ENCODE measurements at regions not wholly inside any gene's neighbourhood (a gene's known extent, or its start where the extent isn't known, plus 50 kb on each side); places are given as distances from the start of the nearest gene placed in this dataset.
"Not testable (repeated sequence)": the region's sequence is repeated elsewhere in the genome, so short reads cannot be mapped to it uniquely, and the experiment has no call there.

DNA sequence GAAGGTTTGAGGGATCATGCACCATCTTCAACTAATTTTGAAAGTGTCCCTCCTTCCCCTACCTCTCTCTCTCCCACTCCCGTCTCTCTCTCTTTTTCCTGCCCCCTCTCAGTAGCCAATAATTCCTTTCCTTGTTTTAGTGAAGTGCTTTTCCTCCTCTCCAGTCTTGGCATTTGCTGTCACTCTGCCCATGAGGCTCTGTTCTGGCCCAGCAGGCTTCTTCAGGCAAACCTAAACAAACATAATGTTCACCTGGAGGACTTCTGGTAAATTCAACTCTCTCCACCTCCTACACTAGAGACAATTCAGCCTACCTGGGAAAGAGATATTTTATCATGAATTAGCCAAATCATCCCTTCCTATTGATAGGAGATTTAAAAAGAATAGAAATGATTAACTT is 86.6 kb upstream of the ADRA1D start:
- no peak for DNase-seq

DNA sequence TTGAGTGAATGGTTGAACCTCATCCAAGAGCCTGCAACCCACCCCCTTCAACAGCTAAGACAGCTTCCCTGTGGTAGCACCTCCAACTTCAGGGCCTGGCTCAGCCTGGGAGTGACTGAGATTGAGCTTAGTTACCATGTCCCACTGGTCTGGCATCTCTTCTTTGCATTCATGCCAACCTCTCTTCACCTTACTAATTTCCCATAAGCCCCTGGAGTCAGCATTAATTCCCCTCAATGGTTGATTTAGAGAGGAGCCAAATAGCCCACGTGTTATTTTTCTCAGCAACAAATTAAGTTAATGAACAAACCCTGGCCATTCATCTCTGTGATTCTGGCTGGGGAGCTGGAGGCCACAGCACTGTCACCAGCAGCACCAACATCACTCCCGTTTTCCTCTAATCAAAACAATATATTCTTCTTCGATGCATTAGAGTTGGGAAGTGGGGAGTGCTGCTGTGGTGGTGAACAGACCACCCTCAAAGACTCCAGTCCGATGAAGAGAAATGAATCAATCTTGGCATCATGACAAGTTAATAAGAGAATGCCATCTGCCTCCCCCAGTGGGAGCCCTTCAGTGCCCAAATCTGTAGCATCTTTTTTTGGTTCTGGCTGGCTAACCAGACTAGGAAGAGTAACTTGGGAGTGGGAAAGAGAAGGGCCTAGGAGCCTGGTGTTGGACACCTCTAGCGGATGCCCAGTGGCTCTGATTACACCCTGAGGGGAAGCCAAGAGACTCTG is 83.2 kb upstream of the ADRA1D start:
- no peak for DNase-seq

DNA sequence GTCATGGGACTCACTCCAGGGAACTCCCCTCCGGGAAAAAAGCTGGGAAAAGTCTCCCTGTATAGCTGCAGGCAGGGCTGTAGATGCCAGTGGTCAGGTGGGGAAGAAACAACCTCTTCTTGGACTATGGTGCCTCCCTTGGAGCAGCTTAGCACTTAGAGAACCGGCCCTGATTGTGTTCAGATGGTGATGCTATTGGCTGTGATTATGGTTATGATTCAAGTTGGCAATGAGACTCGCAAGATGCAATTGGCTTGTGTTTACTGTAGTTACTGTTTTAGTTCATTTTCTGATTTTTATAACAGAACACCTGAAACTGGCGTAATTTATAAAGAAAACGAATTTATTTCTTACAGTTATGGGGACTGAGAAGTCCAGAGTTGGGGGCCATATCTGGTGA is 80.9 kb upstream of the ADRA1D start:
- DNase-seq, result no peak

GRCh38 chr20:4329232-4329631 is 80.1 kb upstream of the ADRA1D start:
- no peak for DNase-seq

GRCh38 chr20:4328541-4328940 is 79.5 kb upstream of the ADRA1D start:
- DNase-seq, result no peak

GRCh38 chr20:4327956-4328355 is 78.9 kb upstream of the ADRA1D start:
- DNase-seq, result no peak

- peak; percentile 52 to 68 for DNase-seq
Observed at GRCh38 chr20:4326195-4327065, 77.3 kb upstream of the ADRA1D start.

GRCh38 chr20:4325548-4326187 is 76.6 kb upstream of the ADRA1D start:
- DNase-seq, result no peak

DNA sequence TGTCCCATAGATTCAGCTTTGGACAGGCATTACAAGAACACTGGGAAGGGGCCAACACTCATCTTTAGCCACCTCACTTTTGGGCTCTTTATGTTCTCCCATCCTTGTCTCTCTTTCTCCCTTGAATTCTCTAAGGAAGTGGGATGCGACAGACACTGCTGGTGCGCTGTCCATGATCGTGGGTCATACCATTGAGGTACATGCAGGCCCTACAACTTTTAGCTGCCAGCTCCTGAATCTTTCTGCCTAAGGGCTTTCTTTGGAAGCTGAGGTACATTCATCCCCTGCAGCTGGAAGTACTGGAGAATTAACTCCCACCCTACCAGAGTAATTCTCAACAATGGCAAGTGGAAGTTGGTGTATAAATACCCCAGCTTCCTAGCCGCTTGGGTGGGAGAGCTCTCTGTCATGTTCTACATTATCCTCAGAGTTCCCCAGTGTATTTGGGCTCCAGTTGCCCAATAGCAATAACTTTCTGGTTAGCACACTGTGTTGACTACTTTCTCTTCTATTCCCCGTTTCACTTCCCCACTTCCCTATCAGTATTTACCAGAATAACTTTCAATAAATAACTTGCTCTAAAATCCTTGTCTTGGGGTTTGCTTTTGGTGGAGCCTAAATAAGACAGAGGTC is 75.6 kb upstream of the ADRA1D start:
- DNase-seq, result peak; percentile 71 to 77

DNA sequence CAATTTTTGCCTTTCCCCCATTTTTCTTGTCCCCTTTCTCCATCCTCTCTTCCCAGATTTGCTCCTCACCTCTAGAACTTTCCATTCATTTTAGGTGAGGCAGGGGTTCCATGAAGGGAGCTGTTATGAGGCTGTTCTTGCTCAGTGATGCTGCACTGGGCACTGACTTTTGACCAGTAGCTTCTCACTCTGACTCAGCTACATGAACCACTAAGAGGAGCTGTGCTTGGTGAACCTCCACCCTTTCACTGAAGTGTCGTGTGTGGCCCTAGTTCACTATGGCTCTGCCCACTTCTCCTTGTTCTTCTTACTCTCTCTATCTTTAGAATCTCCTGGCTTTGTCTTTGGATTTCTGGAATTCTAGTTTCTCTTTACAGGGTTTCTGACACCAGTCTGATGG is 73.4 kb upstream of the ADRA1D start:
- DNase-seq, result no peak

DNA sequence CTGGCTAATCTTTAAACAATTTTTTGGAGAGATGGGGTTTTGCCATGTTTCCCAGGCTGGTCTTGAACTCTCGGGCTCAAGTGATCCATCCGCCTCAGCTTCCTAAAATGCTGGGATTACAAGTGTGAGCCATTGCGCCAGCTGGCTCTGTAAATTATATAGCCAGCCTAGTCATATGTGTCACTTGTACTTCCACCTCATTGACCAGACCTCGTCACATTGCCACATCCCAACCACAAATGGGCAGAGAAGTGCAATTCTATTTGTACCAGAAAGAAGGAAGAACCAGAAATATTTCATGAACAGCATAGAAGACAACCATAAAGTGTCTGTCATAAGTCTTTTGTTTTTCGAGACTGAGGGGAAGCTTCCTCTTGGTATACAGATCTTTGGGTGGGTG is 71.2 kb upstream of the ADRA1D start:
- peak; percentile 90 to 98 for DNase-seq

- no peak for DNase-seq
Observed at GRCh38 chr20:4318891-4319290, 69.8 kb upstream of the ADRA1D start.

GRCh38 chr20:4310616-4311015 is 61.5 kb upstream of the ADRA1D start:
- not testable (repeated sequence) for DNase-seq

- no peak for DNase-seq
Observed at GRCh38 chr20:4306206-4306605, 57.1 kb upstream of the ADRA1D start.

- no peak for DNase-seq
Observed at GRCh38 chr20:4305091-4305490, 56.0 kb upstream of the ADRA1D start.

- DNase-seq, result no peak
Observed at GRCh38 chr20:4304601-4305000, 55.5 kb upstream of the ADRA1D start.

DNA sequence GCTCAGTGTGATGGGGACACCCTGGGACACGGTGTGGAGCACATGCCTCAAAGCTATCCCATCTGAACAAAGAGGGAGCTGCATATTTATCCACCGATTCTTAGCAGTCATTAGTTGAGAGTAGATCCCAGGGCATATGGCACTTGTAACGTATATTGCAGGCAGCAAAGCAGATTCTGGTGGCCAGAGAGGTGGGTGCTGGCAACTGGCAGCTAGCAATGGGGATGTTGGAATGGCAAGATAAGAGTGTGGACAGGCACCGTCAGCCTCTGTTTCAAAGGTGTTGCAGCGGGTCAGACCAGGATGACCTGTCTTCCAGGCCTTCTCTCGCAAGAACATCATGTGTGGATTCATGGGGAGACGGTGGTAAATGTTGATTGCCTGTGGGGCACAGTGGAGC is 54.0 kb upstream of the ADRA1D start:
- no peak for DNase-seq

- DNase-seq, result no peak
Observed at GRCh38 chr20:4300921-4301320, 51.8 kb upstream of the ADRA1D start.

GRCh38 chr20:4300401-4300800 is 51.3 kb upstream of the ADRA1D start:
- no peak for DNase-seq

DNA sequence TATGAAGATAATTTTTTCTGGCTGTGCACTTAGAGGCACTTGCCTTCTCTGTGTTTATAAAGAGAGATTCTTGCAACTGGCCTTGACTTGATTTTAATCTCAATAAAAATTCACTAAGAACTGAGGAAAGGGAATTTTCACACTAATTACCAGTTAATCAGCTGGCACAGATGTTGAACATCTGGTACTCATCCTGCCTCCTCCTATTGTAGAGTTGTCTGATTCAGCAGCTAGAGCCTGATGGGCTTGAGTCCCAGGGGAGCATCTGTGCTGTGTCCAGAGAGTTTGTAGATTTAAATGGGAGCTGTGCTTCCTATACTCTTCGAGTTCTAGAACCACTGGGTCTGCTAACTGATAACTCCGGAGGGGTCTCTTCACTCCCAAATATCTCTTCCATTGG is 50.7 kb upstream of the ADRA1D start:
- DNase-seq, result no peak

GRCh38 chr20:4299216-4299615 is 50.1 kb upstream of the ADRA1D start:
- no peak for DNase-seq
